H1 (cell line): ENCODE measurements at regions not wholly inside any gene's neighbourhood (a gene's known extent, or its start where the extent isn't known, plus 50 kb on each side); places are given as distances from the start of the nearest gene placed in this dataset.

Experiments
- CTCF ChIA-PET: fragments of 300-600 bp; sonication (Branson Sonifier 250); formaldehyde crosslinking; loops from one replicate; lab custom pipeline; 2021; ENCODE audit not compliant: partially characterized antibody; lab: Charles Lee
- POLR2A ChIA-PET: fragments of 300-600 bp; sonication (Branson Sonifier 250); formaldehyde crosslinking; loops from one replicate; lab custom pipeline; 2021; ENCODE audit warnings: inconsistent platforms; ENCODE audit not compliant: partially characterized antibody; lab: Charles Lee
- DNase-seq, 2 experiments: peaks; one replicate each; pipeline versions ENCODE4 v3.0.0 to v3.0.0-alpha.2; 2010 to 2022; ENCODE audit warnings: low spot score in 2 of 2, low read depth in 1 of 2, mixed read lengths in 1 of 2
- FAIRE-seq: peaks from 2 replicates; lab custom pipeline; 2011; peaks lifted over from hg19 to GRCh38; lab: Jason Lieb, UNC
- H2AFZ ChIP-seq: 2 replicates; pipeline ENCODE4 v1.8.1; 2012; ENCODE audit warnings: low read length, inconsistent platforms
- H2AK5ac ChIP-seq: 2 replicates; pipeline ENCODE4 v1.6.1; 2013; ENCODE audit warnings: low read depth, low read length
- H2BK120ac ChIP-seq: replicated peaks from 2 replicates; pipeline ENCODE3; 2013; ENCODE audit warnings: low read depth, low read length, inconsistent platforms
- H2BK12ac ChIP-seq: 2 replicates; pipeline ENCODE4 v1.6.1; 2013; ENCODE audit warnings: low read depth, low read length
- H2BK15ac ChIP-seq: 2 replicates; pipeline ENCODE4 v1.6.1; 2013; ENCODE audit warnings: low read length
- H2BK20ac ChIP-seq: 2 replicates; pipeline ENCODE4 v1.6.1; 2013; ENCODE audit warnings: low read length
- H2BK5ac ChIP-seq: 2 replicates; pipeline ENCODE4 v1.6.1; 2013; ENCODE audit warnings: low read depth, low read length
- H3K14ac ChIP-seq: 2 replicates; pipeline ENCODE4 v1.6.1; 2013; ENCODE audit warnings: inconsistent platforms; ENCODE audit not compliant: insufficient read length
- H3K18ac ChIP-seq: 2 replicates; pipeline ENCODE4 v1.6.1; 2013; ENCODE audit warnings: low read length; ENCODE audit errors: extremely low read depth
- H3K23ac ChIP-seq: 2 replicates; pipeline ENCODE4 v1.6.1; 2013; ENCODE audit warnings: inconsistent platforms; ENCODE audit not compliant: insufficient read length
- H3K23me2 ChIP-seq: 2 replicates; pipeline ENCODE4 v1.6.1; 2013; ENCODE audit warnings: low read depth, low read length
- H3K27ac ChIP-seq: 2 replicates; pipeline ENCODE4 v1.6.1; 2011; ENCODE audit warnings: low read depth, low read length, inconsistent platforms
- H3K27me3 ChIP-seq, 4 experiments: replicated peaks in 1 of 4; 1 replicate in 1 of 4; 2 replicates in 3 of 4; pipeline versions ENCODE4 v1.6.1 to v1.8.1; 2011 to 2013; ENCODE audit warnings: low read length in 3 of 4, mild to moderate bottlenecking in 3 of 4, inconsistent platforms in 2 of 4, mixed read lengths in 2 of 4, moderate library complexity in 1 of 4; ENCODE audit not compliant: control insufficient read depth in 3 of 4, insufficient read depth in 3 of 4; ENCODE audit errors: extremely low read depth in 1 of 4
- H3K36me3 ChIP-seq, 4 experiments: 2 replicates each; pipeline versions ENCODE4 v1.6.1 to v1.8.1; 2011 to 2013; ENCODE audit warnings: mild to moderate bottlenecking in 4 of 4, low read length in 3 of 4, moderate library complexity in 2 of 4, control low read depth in 1 of 4, inconsistent platforms in 1 of 4; ENCODE audit not compliant: insufficient read depth in 4 of 4, control insufficient read depth in 2 of 4
- H3K4ac ChIP-seq: replicated peaks from 2 replicates; pipeline ENCODE3; 2013; ENCODE audit warnings: low read length, low read depth, mixed read lengths, inconsistent platforms; ENCODE audit not compliant: insufficient read length
- H3K4me1 ChIP-seq, 4 experiments: replicated peaks in 1 of 4; 1 replicate in 1 of 4; 2 replicates in 3 of 4; pipeline versions ENCODE4 v1.6.1 to v1.8.1; 2011 to 2013; ENCODE audit warnings: low read length in 3 of 4, inconsistent platforms in 2 of 4, mixed read lengths in 1 of 4; ENCODE audit not compliant: insufficient read depth in 4 of 4, control insufficient read depth in 3 of 4
- H3K4me2 ChIP-seq, 2 experiments: 2 replicates each; pipeline versions ENCODE4 v1.6.1 to v1.8.1; 2011 to 2013; ENCODE audit warnings: low read depth in 2 of 2, low read length in 2 of 2, control low read depth in 1 of 2, inconsistent platforms in 1 of 2, mild to moderate bottlenecking in 1 of 2; ENCODE audit not compliant: insufficient read depth in 1 of 2
- H3K4me3 ChIP-seq, 4 experiments: fragments of 200-600, 300-600 bp in 1 of 4; sonication (generic), shearing (Covaris generic), sonication (Bioruptor Twin) in 1 of 4; 2 replicates each; pipeline versions ENCODE4 v1.5.1 to v1.8.1; 2011 to 2016; ENCODE audit warnings: low read length in 4 of 4, low read depth in 3 of 4, control low read depth in 2 of 4, inconsistent platforms in 2 of 4, mild to moderate bottlenecking in 2 of 4, mixed read lengths in 1 of 4, moderate library complexity in 1 of 4; ENCODE audit not compliant: insufficient read depth in 2 of 4; ENCODE audit errors: extremely low read depth in 1 of 4
- H3K56ac ChIP-seq: replicated peaks from 2 replicates; pipeline ENCODE3; 2013; ENCODE audit warnings: low read depth, mild to moderate bottlenecking, mixed read lengths, low read length, inconsistent platforms; ENCODE audit not compliant: insufficient read length
- H3K79me1 ChIP-seq: 2 replicates; pipeline ENCODE4 v1.6.1; 2013; ENCODE audit warnings: low read depth, low read length, control low read depth
- H3K79me2 ChIP-seq, 2 experiments: 2 replicates each; pipeline versions ENCODE4 v1.6.1 to v1.8.1; 2012 to 2013; ENCODE audit warnings: low read length in 2 of 2, mild to moderate bottlenecking in 2 of 2, inconsistent platforms in 1 of 2; ENCODE audit not compliant: insufficient read depth in 2 of 2, control insufficient read depth in 1 of 2
- H3K9ac ChIP-seq, 4 experiments: replicated peaks in 1 of 4; 1 replicate in 1 of 4; 2 replicates in 3 of 4; pipeline versions ENCODE4 v1.6.1 to v1.8.1; 2011 to 2013; ENCODE audit warnings: low read depth in 3 of 4, low read length in 3 of 4, control low read depth in 2 of 4, mild to moderate bottlenecking in 2 of 4, moderate library complexity in 2 of 4, inconsistent platforms in 1 of 4; ENCODE audit errors: extremely low read depth in 1 of 4
- H3K9me3 ChIP-seq, 2 experiments: 2 replicates each; pipeline versions ENCODE4 v1.6.1 to v1.8.1; 2012 to 2013; ENCODE audit warnings: mild to moderate bottlenecking in 2 of 2, moderate library complexity in 2 of 2, control low read depth in 1 of 2, inconsistent platforms in 1 of 2, low read depth in 1 of 2, low read length in 1 of 2, mixed read lengths in 1 of 2; ENCODE audit not compliant: insufficient read depth in 2 of 2
- H4K20me1 ChIP-seq, 2 experiments: replicated peaks in 1 of 2; 2 replicates each; pipeline versions ENCODE3 to v1.8.1; 2011 to 2013; ENCODE audit warnings: inconsistent platforms in 2 of 2, low read length in 2 of 2, mild to moderate bottlenecking in 1 of 2; ENCODE audit not compliant: insufficient read depth in 2 of 2, control insufficient read depth in 1 of 2
- H4K5ac ChIP-seq: 2 replicates; pipeline ENCODE4 v1.6.1; 2013; ENCODE audit warnings: low read length, low read depth, mixed read lengths, inconsistent platforms; ENCODE audit not compliant: insufficient read length
- H4K8ac ChIP-seq: 2 replicates; pipeline ENCODE4 v1.8.0; 2013; ENCODE audit warnings: mild to moderate bottlenecking, moderate library complexity, low read length, inconsistent platforms; ENCODE audit not compliant: insufficient read depth; ENCODE audit errors: extremely low read depth
- H4K91ac ChIP-seq: replicated peaks from 2 replicates; pipeline ENCODE3; 2013; ENCODE audit warnings: low read length, mixed read lengths, inconsistent platforms; ENCODE audit not compliant: insufficient read length
- ATF3 ChIP-seq: IDR thresholded peaks from 2 replicates; pipeline ENCODE4 v1.6.1; 2011; ENCODE audit warnings: low read depth, mild to moderate bottlenecking, low read length; ENCODE audit not compliant: insufficient read depth
- BCL11A ChIP-seq, 2 experiments: IDR thresholded peaks; one replicate each; pipeline ENCODE4 v1.6.1; 2011; ENCODE audit warnings: low read depth in 2 of 2, low read length in 2 of 2, mild to moderate bottlenecking in 2 of 2
- CBX8 ChIP-seq: fragments of 300-800, 300-1000 bp; sonication (generic); IDR thresholded peaks from 2 replicates; pipeline ENCODE4 v1.7.1; 2016; ENCODE audit warnings: low read depth, low read length, borderline replicate concordance
- CHD1 ChIP-seq: IDR thresholded peaks from 2 replicates; pipeline ENCODE4 v1.6.1; 2012; ENCODE audit warnings: low read depth, low read length, improper control_type of control experiment
- CREB1 ChIP-seq: IDR thresholded peaks from 2 replicates; pipeline ENCODE4 v1.6.1; 2012; ENCODE audit warnings: inconsistent platforms
- JUN ChIP-seq: IDR thresholded peaks from 2 replicates; pipeline ENCODE4 v1.6.1; 2011; ENCODE audit warnings: low read depth, mild to moderate bottlenecking, improper control_type of control experiment, low read length
- SAP30 ChIP-seq: fragments of 300-600 bp; sonication (generic); IDR thresholded peaks from 2 replicates; pipeline ENCODE4 v1.7.1; 2012; ENCODE audit warnings: low read length, moderate library complexity, mild to moderate bottlenecking, inconsistent platforms; ENCODE audit not compliant: insufficient read depth, insufficient replicate concordance
- SP1 ChIP-seq: IDR thresholded peaks from 2 replicates; pipeline ENCODE4 v1.6.1; 2011; ENCODE audit warnings: low read depth, low read length
- TEAD4 ChIP-seq: IDR thresholded peaks from 2 replicates; pipeline ENCODE4 v1.6.1; 2012; ENCODE audit warnings: low read depth, low read length, inconsistent platforms, mixed read lengths
- ZNF274 ChIP-seq: IDR thresholded peaks from 2 replicates; pipeline ENCODE4 v1.7.0; 2012; ENCODE audit warnings: low read length, borderline replicate concordance; ENCODE audit errors: extremely low read depth
- WGBS, 2 experiments: shearing (Covaris generic) in 1 of 2; methylation state at CpG; one replicate each; pipeline versions ENCODE4 v1.1.6 to v1.1.7; 2013 to 2015; ENCODE audit warnings: low lambda C conversion rate in 2 of 2, mixed read lengths in 2 of 2, inconsistent platforms in 1 of 2, low coverage in 1 of 2, missing lambda C conversion rate in 1 of 2; ENCODE audit not compliant: insufficient replicate concordance in 2 of 2, insufficient coverage in 1 of 2, insufficient read length in 1 of 2; ENCODE audit errors: extremely low coverage in 1 of 2, missing lambda C conversion rate in 1 of 2; 5-methylcytosine and 5-hydroxymethylcytosine counted together

DNA sequence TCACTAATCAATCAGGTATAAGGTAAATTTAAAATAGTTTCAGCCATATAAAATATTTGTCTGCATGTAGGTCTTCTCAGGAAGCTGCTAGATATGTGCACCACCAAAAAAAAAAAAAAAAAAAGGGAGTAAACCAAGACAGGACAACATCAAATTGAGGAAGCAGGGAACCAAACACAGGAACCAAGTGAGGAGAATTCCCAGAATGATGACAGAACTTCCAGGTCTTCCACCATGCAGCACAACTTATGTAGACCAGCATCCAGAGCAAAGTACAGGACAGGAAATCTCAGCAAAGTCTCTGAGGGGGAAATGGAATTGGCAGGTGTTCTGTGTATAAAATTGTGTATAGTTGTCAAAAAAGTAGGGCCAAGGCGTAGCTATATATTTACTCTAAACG lies 101.2 kb upstream of the CTSC start:
- H4K20me1 ChIP-seq: no peaks in the 10 kb centered on the region
- H2AFZ ChIP-seq: no peak overlapping the region
- no peak overlapping the region for H4K91ac ChIP-seq
- POLR2A ChIA-PET: no interaction called here
- no peak overlapping the region for H4K8ac ChIP-seq
- H2BK120ac ChIP-seq: no peak overlapping the region
- no peak overlapping the region for H2BK5ac ChIP-seq
- H3K4me1 ChIP-seq: no peaks in the 10 kb centered on the region
- H3K4ac ChIP-seq: no peak overlapping the region
- no peaks in the 10 kb centered on the region for H3K36me3 ChIP-seq
- no peak overlapping the region for H3K23ac ChIP-seq
- FAIRE-seq: no peak
- no peak overlapping the region for H3K18ac ChIP-seq
- no peaks in the 10 kb centered on the region for H3K23me2 ChIP-seq
- no peak overlapping the region for H3K14ac ChIP-seq
- no peak overlapping the region for H2AK5ac ChIP-seq
- H2BK12ac ChIP-seq: no peak overlapping the region
- H2BK15ac ChIP-seq: no peak overlapping the region
- CTCF ChIA-PET: interaction anchor here (0.6 to 1.5 kb wide), 2 partner anchors 113 to 296 kb away, joined by 3 read pairs; no protein-coding TSS in a partner anchor
- H3K9ac ChIP-seq: no peak overlapping the region
- no peak overlapping the region for H3K27ac ChIP-seq
- H3K4me2 ChIP-seq: no peak overlapping the region
- H3K27me3 ChIP-seq: peaks cover 0 to 1% (median 0%) of the 10 kb centered on the region in 4 experiments; a peak in 1 of 7 replicates
- no peak overlapping the region for H4K5ac ChIP-seq
- DNase-seq: no peak
- no peaks in the 10 kb centered on the region for H3K79me2 ChIP-seq
- H3K4me3 ChIP-seq: no peak overlapping the region
- no peak overlapping the region for H3K56ac ChIP-seq
- no peaks in the 10 kb centered on the region for H3K79me1 ChIP-seq
- H2BK20ac ChIP-seq: no peak overlapping the region
- WGBS, 2 experiments: 77% methylated on average over 2 of the region's 2 CpGs; no CpG with 5 or more reads in 1 of the 2 experiments
- H3K9me3 ChIP-seq: peaks cover 10 to 12% of the 10 kb centered on the region in 2 experiments; a peak in 3 of 4 replicates
- no peak for TF ChIP-seq ATF3
- TF ChIP-seq SAP30: no peak
- no peak for TF ChIP-seq TEAD4
- no peak for TF ChIP-seq CREB1
- no peak for TF ChIP-seq BCL11A (IDR thresholded peaks at IDR 0.05; ENCODE audit: low read depth in 2 of 2, low read length in 2 of 2)
- no peak for TF ChIP-seq CHD1
- TF ChIP-seq CBX8: no peak
- TF ChIP-seq ZNF274: no peak
- no peak for TF ChIP-seq SP1
- TF ChIP-seq JUN: no peak
